HG03060 (cell line): ENCODE measurements at regions not wholly inside any gene's neighbourhood (a gene's known extent, or its start where the extent isn't known, plus 50 kb on each side); places are given as distances from the start of the nearest gene placed in this dataset.

Source experiments
- ATAC-seq: cut with Tn5 transposase; IDR thresholded peaks from one replicate; pipeline ENCODE4 v1.9.1; 2021; ENCODE audit warnings: low read depth, moderate number of reproducible peaks; ENCODE audit not compliant: unreplicated experiment

DNA sequence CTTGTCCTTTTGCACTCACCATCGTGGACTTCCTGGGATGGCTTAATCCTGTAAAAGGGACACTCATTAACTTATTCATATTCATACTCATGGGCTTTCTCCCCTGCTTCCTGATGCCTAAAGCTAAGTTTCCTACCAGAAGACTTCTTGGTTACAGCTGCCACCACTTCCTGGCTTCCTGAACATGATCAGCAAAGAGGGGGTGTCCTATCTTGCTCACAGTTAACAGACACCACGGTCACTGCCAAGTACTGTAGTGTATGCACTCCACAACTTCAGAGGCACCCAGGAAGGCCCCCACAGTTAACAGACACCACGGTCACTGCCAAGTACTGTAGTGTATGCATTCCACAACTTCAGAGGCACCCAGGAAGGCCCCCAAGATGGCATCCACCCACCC is 177.8 kb downstream of the SIPA1L2 start:
- ATAC-seq, result no peak

DNA sequence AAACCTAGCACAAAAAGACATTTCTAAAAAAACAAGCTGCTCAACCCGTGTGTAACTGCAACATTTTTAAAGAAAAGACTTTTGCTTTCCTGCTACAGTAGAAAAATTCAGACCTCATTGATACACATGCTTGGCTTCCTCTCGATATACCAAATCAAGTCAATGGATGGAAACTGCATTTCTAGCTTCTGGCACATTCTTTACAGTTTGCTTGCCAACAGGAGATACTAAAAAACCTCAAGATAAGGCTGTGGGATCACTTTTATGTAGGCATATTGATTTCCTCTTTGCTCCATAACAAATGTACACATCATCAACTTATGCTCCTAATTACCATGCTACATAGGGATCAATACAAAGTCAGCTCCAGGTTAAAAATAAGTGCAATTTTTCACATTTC is 178.4 kb downstream of the SIPA1L2 start:
- no peak for ATAC-seq

DNA sequence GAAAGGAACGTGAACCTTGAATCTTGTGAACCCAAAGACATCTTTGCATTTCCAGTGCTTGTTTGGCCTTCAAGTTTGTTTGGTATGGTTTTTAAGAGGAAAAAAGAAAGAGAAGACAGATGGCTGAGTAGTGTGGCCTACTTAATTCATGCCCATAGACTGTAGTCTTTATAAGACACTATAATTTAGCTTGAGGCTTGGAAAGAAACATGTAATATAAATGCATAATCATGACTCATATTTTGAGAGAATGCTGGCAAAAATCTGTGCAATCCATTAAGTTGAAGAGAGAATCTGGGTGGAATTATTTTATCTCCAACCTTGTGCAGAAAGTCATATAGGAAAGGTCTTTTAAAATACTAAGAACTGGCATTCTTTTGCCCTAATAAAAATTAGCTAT is 179.3 kb downstream of the SIPA1L2 start:
- ATAC-seq, result no peak

DNA sequence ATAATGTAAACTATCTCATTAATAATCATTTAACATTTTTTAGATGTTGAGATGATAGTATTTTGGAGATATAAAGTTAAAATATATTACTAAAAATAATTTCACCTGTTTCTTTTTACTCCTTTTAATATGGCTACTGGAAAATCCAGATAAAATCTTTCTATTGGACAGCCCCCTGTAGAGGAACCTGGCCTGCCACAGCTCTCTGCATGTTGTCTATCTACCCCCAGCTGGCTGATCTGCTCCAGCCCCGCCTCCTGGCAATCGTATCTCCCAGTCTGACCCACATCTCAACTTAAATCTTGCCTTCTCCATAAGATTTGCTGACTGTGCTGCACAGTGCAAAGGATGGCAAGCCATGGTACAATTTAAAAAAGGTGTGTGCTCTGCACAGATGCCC is 182.8 kb downstream of the SIPA1L2 start:
- no peak for ATAC-seq

DNA sequence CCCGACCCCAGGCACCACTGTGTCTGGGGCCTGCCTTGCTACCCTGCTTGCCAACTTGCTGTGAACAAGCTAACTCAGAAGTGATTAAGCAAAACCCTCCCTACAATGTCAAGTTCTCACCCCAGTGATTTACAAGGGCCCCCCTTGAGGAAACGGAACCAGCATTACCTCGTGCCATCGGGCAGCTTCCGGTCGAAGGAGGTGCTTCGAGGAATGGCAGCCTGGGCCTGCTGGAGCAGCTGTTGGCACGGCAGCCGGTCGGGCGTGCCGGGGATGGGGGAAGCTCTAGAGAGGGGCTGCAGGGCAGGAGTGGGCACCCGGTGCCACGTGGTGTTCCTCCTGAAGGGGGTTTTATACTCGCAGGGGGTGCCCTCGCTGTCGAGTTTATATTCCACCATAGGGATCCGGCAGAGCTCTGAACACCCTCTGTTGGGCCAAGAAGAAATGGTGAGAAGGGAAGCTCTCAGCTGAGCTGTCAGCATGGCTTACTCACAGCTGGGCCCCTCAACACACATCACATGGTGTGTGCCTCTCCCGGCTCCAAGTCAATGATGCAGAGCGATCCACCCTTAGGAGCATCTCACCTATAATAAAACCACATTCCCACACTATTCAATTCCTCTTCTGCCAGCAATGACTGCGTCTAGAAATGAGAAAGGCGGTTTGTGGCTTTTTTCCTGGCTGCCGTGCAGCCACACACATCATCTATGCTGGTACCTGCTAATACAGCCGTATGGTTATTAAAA is 184.4 kb downstream of the SIPA1L2 start:
- ATAC-seq, result no peak

DNA sequence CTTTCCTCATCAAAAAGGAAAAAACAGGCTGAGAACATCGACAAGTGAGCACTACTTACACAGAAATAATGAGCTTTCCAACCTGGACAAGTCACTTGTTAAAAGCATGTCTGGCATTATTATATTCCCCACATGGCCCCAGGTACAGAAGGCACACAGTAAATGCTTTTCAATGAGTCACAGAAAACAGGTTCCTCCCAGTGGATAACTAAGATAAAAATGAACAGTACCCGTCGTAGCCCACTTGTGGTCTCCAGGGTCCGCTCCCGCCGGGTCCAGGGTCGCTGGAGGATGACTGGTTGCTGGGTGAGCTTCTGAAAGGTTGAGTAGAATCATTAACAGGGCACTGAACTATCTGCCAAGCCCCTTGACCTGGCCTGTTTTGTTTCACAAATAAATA is 186.6 kb downstream of the SIPA1L2 start:
- no peak for ATAC-seq

DNA sequence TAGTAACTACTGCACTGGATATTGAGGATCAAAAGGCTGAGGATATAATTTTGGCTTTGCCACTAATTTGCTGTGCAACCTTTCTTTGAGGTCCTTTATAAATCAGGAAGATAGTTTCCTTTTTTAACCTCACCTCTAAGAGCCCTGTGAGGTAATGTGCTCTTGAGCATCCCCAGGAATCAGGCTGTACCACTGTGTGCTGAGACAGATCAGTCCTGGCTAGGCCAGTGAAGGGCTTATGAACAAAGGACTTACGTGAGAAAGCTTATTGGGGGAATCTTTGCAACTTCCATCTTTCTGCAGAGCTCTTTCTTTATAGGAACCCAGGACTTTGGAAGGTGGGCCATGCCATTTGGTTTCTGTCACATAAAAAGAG is 188.9 kb downstream of the SIPA1L2 start:
- no peak for ATAC-seq

DNA sequence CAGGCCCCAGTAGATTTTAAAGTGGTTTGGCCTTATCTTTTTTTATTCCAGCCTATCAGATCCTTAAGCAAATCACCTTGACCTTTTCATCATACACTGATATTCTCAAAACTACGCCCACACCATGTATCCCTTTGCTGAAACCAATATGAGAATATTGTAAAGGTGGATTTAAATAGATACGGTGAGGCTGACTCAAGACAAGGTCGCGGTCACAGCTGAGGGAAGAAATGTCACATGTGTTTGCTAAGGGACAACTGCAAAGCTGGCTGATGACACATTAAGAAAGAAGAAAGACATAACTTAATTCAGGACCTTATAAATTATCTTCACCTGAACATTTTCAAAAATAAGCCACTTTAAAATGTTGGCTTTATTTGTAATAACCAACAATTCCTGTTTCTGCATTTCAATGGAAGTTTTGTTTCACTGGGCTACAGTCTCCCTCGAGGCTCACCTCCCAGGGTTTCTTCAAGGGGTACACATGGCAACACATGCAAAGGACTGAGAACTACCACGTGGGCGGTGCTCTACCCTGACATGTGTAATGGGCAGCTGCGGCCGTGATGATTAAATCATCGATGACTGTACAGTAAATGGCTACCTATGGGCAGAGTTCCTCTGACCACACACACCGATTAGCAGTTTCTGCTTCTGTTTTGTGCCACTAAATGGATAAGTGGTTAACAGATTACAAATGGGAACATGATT is 189.5 kb downstream of the SIPA1L2 start:
- ATAC-seq, result no peak

DNA sequence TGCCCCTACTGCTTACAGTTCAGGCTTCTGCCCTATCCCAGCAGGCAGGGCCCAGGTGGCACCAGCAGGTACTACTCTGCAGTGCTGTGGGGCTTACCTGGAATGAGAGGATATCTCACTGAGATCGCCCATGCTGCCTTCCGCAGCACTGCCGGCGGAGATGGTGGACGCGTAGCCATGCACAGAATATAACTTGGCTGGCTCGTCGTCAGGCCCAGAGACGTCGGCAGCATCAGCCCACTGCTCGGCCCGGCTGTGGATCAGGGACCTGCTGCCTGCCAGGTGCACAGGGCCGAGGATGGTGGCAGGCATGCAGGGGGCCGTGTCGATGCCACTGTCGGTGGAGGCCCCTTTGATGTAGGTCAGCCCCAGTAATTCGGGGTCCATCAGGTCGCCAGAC is 190.9 kb downstream of the SIPA1L2 start:
- ATAC-seq, result no peak

DNA sequence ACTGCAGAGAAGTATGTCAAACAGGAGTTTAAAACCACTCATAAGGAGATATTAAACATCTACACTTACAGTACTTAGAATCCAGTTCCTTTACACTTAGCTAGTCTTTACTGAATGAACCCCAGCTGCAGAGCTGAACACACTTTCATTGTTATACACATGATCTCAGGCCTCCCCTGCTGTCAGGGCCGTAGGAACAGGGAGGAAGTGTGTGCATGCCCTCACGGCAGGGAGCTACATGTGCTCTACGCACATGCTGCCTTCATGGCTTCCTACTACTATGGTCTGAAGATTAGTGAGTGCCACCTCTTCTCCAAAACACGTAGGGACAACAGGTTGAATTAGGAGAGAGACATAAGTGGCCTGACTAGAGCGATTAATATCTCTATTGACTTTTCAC is 191.5 kb downstream of the SIPA1L2 start:
- ATAC-seq, result no peak

DNA sequence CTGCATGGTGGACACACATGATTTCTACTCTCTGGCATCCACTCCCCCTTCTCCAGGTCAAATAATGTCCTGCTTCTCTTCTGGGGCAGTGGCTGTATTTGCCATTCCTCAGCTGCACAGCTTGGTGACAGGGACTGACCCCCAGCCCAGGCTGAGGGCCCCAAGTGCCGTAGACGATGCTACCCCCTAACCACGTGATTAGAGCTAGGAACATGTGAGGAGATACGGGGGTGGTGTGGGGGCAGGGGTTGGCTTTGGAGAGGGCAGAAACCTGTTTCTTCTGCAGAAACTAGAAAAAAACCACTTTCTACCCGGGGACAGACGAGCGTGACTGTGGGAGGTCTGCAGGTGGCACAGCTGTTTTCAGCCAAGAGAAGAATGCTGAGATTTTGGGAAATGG is 192.4 kb downstream of the SIPA1L2 start:
- ATAC-seq, result no peak

DNA sequence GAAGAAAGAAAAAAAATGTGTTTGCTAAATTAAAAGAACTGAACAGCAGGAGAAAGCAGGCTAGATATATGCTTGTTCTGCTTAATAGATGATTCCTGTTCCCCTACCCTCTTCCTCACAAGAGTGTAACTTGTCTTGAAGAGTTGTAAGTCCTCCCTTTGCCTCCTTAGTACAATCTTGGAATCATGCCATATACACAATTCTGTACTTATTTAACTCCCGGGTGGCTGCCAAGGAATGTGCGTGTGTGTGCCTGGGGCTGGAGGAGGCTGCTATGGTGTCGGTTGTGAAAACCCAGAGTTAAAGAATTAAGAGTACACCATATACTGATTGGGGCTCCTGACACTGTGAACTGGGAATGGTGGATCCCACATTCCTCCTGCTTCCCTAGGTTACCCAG is 194.2 kb downstream of the SIPA1L2 start:
- no peak for ATAC-seq

DNA sequence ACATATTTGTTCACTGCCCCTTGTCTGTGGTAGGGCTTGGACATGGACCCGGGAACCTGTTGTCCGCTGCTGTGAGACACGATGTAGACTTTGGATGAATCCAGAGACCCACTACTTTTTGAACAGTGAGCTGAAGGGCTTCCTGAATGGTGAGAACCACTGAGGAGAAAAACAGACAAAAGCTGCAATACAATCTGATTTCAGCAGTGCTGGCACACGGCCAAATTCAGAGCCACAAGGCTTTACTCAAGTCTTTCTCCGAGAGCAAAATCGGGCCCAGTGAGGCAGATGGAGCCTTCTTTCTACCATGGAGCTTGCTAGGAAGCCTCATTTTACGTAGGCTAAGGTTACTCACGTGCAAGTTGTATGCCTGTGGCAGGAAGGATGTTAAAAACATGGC is 197.6 kb downstream of the SIPA1L2 start:
- ATAC-seq, result no peak

DNA sequence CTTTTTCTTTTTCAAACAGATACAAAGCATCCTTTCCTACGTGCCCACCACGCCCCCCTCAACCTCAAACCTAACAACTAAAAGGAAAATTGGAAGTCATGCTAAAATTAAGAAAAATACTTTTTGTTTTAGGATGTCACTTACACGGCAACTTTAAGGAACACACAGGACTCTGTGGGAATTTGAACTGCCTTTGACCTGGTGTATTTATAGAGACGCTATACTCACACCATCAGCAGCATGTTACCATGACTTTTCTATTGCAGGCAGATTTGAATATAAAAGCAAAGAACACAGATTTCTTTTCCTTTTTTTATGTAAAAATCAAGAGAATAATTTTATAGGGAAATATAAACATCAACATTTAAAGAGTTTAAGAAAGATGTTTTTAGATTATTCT is 198.2 kb downstream of the SIPA1L2 start:
- ATAC-seq, result no peak

DNA sequence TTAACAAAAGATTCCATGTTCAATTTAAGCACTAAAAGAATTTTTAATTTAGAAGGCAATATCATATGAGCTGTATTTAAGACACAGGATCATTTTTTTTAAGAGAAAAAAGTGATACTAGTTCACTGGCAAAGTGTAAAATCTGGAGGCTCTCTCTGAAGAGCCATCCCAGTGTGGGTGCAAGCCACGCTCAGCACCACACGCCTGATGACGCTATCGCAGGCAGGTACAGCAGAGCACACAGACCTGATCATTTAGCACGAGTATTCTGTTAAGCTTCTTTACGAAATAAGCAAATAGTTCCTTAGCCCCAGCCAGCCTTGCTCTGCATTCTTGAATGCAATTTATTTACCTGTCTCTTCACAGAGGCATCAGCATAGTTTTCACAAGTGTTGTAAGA is 198.6 kb downstream of the SIPA1L2 start:
- ATAC-seq, result no peak

DNA sequence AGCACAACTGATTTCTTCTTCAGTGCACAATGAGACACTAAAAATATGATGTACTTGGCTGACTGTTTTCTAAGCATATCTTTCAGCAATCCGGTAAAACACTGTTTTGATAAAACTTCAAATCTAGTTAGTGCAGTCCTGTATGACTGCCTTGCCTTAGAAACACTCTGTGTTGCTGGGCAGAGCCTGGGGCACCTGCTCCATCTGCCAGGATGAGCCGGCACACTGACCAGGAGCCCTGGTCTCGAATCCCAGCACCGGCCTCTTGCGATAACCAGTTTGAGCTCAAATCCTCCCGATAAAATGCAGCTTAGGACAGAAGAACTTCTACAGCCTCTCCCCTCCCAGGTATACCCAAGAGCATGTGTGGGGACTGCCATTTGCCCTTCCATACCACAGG is 199.5 kb downstream of the SIPA1L2 start:
- ATAC-seq, result no peak

DNA sequence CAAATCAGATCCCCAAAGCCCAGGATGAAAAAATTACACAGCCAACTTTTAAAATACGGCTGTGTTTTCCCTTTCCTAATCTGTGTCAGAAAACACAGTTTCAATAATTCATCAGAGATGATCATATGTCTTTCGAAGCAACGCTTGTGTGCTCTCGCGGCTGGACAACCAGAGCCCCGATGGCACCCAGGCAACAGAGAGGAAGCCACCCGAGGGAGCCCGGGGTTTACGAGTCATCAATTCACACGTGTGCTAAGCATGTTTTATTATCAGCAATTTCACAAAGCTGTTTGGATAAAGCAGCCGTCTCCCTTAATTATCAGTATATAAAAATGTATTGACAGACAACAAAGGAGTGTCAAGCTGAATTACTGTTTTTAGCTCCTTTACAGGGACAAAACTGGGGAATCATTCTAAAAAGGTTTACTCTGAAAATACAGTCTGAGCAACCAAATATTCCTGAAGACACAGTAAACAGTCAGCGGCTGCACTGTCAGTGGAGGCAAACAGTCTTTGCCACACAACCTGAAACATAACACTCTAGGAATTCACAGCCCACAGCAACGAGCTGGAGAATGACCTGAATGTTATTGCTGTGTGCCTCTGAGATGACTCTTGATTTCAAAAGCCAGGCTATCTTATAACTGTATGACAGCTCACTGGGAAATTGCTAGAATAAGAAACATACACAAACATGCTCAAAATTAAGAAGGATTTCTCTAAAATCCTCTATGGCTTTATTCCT is 201.0 kb downstream of the SIPA1L2 start:
- no peak for ATAC-seq

DNA sequence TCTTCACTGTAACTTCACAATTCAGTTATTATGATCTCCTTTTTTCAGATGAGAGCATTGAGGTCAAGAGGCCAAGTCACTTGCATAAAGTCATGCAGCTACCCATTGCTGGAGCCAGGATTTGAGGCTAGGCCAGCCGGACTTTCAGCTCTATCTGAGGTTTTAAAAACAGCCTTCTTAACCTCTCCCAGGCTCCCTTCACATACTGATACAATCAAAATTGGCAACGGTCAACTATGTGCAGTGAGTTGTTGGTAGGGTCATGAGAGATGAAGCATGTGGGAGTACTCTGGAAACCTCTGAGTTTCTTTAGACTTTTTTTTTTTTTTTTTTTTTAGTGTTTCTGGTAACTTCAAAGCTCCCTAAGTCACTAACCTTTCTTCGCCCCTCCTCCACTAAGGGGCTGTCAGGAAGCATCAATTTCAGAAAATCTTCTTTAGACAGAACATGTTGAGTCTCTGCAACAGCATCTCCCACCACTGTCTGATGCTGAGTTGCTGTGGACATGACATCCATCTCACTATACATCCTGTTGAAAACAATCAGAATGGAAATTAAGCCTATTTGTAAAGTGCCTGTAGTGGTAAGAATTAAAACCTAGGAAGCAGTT is 201.8 kb downstream of the SIPA1L2 start:
- no peak for ATAC-seq

DNA sequence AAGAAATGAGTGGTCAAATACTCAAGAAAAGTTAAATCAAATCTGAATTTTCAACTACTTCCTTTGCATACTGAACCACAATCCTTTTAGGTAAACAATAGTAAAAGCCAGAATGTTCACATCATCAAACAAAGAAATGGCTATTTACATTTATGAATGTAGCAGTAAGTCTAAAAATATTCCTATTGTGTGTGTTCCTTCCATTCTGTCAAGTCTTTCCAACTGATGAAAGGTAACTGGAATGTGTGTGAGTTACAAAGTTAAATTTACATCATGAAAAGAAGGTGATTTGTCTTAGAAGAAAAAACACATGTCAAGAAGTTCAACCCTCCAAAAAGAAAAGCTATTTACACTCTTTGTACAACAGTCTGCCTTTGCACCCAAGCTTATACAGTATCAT is 203.1 kb downstream of the SIPA1L2 start:
- no peak for ATAC-seq

DNA sequence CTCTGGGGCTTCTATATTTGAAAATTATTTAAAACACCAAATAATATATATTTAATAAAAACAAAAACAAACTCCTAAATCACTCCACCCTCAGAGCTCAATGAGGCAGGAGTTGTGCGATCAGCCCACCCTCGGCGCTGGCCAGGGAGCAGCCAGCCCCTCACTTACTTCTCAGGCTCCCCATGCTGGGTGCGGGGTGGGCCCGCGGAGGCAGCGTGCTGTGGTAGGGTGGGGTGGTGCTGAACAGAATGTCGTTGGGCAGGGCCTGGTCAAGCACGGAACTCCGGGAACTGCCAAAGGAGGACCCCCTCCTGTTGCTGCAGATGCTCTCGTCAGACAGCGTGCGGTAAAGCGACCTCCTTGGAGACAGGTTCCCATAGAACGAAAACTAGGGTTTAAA is 204.5 kb downstream of the SIPA1L2 start:
- no peak for ATAC-seq

DNA sequence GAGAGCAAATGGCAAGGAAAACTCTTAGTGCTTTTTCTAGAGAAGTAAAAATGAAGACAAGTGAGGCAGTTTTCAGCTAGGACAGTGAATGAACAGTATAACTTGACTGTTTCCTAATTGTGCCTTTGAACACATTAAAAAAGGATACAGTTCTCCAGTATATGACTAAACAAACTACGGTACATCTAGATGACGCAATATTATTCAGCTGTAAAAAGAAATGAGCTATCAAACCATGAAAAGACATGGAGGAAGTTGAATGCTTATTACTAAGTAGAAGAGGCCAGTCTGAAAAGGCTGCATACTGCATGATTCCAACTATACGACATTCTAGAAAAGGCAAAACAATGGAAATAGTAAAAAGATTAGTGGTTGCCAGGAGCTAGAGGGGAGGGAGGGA is 206.3 kb downstream of the SIPA1L2 start:
- ATAC-seq, result no peak
